ENCODE measurements at regions not wholly inside any gene's neighbourhood (a gene's known extent, or its start where the extent isn't known, plus 50 kb on each side); places are given as distances from the start of the nearest gene placed in this dataset.

DNA sequence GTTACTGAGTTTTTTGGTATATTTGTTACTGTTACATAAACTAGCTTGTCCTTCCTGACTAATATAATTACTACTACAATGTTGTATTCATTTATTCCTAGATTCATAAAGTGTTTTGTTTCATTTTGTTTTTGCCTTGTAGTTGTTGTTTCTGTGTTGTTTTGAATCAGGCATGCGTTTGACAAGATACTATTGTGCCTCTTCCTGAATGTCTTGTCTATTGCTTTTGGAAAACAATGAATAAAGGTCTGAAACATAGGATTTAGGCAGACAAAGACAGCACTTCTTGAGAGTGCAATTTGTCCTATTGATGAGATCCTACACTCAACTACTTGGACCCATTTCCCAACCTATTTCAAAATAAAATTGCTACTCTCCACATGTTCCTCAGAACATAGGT, 630.4 kb upstream of the BOD1L1 start:
- no peak overlapping the region for H3K27ac ChIP-seq
- ATAC-seq (ENCODE audit: low FRiP score in 2 of 2) (no peak), DNase-seq (no peak)
- H3K4me1 ChIP-seq: no peaks in the 10 kb centered on the region
- no peak overlapping the region for H3K4me3 ChIP-seq
- WGBS, 2 donors: 81 to 85% methylated on average over 1 of the region's 1 CpG
- no peaks in the 10 kb centered on the region for H3K36me3 ChIP-seq
- no peaks in the 10 kb centered on the region for H3K27me3 ChIP-seq
- TF ChIP-seq POLR2AphosphoS5 (IDR thresholded peaks at IDR 0.05) (no peak), EP300 (IDR thresholded peaks at IDR 0.05) (no peak), POLR2A (IDR thresholded peaks at IDR 0.05) (no peak)
- TF ChIP-seq, protein P1, sequence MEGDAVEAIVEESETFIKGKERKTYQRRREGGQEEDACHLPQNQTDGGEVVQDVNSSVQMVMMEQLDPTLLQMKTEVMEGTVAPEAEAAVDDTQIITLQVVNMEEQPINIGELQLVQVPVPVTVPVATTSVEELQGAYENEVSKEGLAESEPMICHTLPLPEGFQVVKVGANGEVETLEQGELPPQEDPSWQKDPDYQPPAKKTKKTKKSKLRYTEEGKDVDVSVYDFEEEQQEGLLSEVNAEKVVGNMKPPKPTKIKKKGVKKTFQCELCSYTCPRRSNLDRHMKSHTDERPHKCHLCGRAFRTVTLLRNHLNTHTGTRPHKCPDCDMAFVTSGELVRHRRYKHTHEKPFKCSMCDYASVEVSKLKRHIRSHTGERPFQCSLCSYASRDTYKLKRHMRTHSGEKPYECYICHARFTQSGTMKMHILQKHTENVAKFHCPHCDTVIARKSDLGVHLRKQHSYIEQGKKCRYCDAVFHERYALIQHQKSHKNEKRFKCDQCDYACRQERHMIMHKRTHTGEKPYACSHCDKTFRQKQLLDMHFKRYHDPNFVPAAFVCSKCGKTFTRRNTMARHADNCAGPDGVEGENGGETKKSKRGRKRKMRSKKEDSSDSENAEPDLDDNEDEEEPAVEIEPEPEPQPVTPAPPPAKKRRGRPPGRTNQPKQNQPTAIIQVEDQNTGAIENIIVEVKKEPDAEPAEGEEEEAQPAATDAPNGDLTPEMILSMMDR (IDR thresholded peaks at IDR 0.05): no peak
- no peaks in the 10 kb centered on the region for H3K9me3 ChIP-seq

DNA sequence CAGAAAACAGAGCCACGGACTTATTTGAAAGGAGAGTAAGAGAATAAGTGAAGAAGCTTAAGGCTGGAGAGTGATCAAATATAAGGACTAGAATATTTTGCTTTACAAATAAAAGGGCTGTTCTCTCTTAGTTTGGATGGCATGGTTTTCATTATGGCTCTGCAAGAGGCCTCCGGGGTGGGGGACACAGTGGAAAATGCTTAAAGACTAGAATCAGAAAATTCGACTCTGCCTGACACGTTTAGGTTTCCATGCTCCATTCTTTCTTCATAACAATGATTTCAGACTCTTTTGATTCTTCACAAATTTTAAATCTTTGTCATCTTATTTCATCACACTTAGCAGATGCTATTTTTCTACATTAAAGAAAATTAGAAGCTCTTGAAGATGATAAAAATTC, 632.4 kb upstream of the BOD1L1 start:
- WGBS, 2 donors: 88 to 90% methylated on average over 4 of the region's 4 CpGs
- DNase-seq (no peak), ATAC-seq (ENCODE audit: low FRiP score in 2 of 2) (no peak)

DNA sequence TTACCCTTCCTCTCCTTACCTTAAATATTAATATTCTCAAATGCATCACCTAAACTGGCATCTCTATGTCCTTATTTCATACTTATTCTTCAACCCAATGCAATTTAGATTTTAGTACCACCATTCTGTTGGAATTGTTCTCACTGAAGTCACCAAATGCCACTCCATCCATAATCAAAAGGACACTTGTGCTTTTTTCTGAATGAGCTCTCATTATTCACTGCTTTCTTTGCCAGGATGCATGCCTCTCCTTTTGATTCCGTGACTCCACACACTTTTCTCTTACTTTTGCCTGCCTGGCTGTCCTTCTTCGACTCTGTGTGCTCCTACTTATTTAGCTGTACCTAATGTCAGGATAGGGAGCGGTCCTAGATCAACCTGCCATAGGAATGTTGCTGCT, 633.1 kb upstream of the BOD1L1 start:
- ATAC-seq (ENCODE audit: low FRiP score in 2 of 2): no peak
- H3K4me1 ChIP-seq: no peaks in the 10 kb centered on the region
- TF ChIP-seq, protein P1 (IDR thresholded peaks at IDR 0.05): no peak
- no peak for TF ChIP-seq POLR2AphosphoS5 (IDR thresholded peaks at IDR 0.05)
- H3K36me3 ChIP-seq: no peaks in the 10 kb centered on the region
- no peak overlapping the region for H3K27ac ChIP-seq
- H3K9me3 ChIP-seq: no peaks in the 10 kb centered on the region
- no peaks in the 10 kb centered on the region for H3K27me3 ChIP-seq
- 81 to 86% methylated on average over 3 of the region's 3 CpGs for WGBS, 2 donors
- no peak for DNase-seq
- H3K4me3 ChIP-seq: no peak overlapping the region

More for the DNA sequence above, 632.4 kb upstream of the BOD1L1 start:
- no peaks in the 10 kb centered on the region for H3K36me3 ChIP-seq
- no peaks in the 10 kb centered on the region for H3K27me3 ChIP-seq
- no peaks in the 10 kb centered on the region for H3K4me1 ChIP-seq
- no peak overlapping the region for H3K27ac ChIP-seq
- TF ChIP-seq, protein P1 (IDR thresholded peaks at IDR 0.05): no peak
- TF ChIP-seq POLR2A (IDR thresholded peaks at IDR 0.05): no peak
- no peak for TF ChIP-seq EP300 (IDR thresholded peaks at IDR 0.05)
- TF ChIP-seq POLR2AphosphoS5 (IDR thresholded peaks at IDR 0.05): no peak
- H3K9me3 ChIP-seq: no peaks in the 10 kb centered on the region
- no peak overlapping the region for H3K4me3 ChIP-seq

DNA sequence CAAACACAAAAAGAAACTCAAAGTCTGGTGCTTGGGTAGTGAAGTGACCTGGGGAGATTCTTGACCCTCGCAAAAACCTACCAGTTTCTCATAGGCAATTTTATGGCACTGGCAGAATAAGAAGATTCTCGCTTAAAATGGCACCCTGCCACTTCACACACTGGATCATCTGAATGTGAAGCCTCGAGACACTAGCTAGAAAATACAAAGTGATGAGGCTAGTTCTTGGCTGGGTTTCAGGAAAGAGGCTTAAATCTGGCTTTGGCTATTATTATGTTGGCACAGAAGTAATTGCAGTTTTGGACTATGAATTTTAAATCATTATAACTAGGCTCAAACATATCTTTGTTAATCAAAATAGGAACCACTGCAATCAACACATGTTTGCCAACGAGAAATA, 634.7 kb upstream of the BOD1L1 start:
- H3K27ac ChIP-seq: no peak overlapping the region
- H3K9me3 ChIP-seq: no peaks in the 10 kb centered on the region
- H3K4me3 ChIP-seq: no peak overlapping the region
- DNase-seq (no peak), ATAC-seq (ENCODE audit: low FRiP score in 2 of 2) (no peak)
- no peak for TF ChIP-seq POLR2A (IDR thresholded peaks at IDR 0.05)
- TF ChIP-seq POLR2AphosphoS5 (IDR thresholded peaks at IDR 0.05): no peak
- TF ChIP-seq EP300 (IDR thresholded peaks at IDR 0.05): no peak
- TF ChIP-seq, protein P1 (IDR thresholded peaks at IDR 0.05): no peak
- 54 to 60% methylated on average over 4 of the region's 4 CpGs for WGBS, 2 donors
- no peaks in the 10 kb centered on the region for H3K27me3 ChIP-seq
- H3K36me3 ChIP-seq: no peaks in the 10 kb centered on the region
- no peaks in the 10 kb centered on the region for H3K4me1 ChIP-seq

DNA sequence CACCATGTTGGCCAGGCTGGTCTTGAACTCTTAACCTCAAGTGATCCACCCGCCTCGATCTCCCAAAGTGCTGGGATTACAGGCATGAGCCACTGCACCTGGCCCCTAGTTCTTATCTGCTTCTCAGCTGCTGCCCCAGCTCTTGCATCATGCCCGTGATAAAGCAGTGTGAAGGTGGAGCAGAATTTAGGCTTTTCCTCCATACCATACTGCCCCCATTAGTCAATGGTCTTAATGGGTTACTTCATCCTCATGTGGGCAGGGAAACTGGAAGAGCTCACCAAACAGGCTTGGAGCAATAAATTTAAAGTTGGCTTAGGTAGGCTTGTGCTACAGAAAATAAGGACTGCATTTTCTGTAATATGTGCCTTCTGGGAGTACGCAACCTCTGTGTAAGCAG, 636.9 kb upstream of the BOD1L1 start:
- DNase-seq (no peak), ATAC-seq (ENCODE audit: low FRiP score in 2 of 2) (no peak)
- H3K4me3 ChIP-seq: no peak overlapping the region
- no peak for TF ChIP-seq POLR2A (IDR thresholded peaks at IDR 0.05)
- TF ChIP-seq EP300 (IDR thresholded peaks at IDR 0.05): no peak
- TF ChIP-seq POLR2AphosphoS5 (IDR thresholded peaks at IDR 0.05): no peak
- TF ChIP-seq, protein P1 (IDR thresholded peaks at IDR 0.05): no peak
- H3K27me3 ChIP-seq: no peaks in the 10 kb centered on the region
- 61 to 87% methylated on average over 2 to 4 of the region's 4 CpGs for WGBS, 2 donors
- no peaks in the 10 kb centered on the region for H3K4me1 ChIP-seq
- no peaks in the 10 kb centered on the region for H3K36me3 ChIP-seq
- H3K9me3 ChIP-seq: no peaks in the 10 kb centered on the region
- no peak overlapping the region for H3K27ac ChIP-seq
